HG03095 (cell line): ENCODE measurements at regions not wholly inside any gene's neighbourhood (a gene's known extent, or its start where the extent isn't known, plus 50 kb on each side); places are given as distances from the start of the nearest gene placed in this dataset.
A peak's percentile ranks its signal among the peaks of the same experiment; 100 is the strongest.

Experiments used
- ATAC-seq: cut with Tn5 transposase; IDR thresholded peaks from one replicate; pipeline ENCODE4 v1.9.1; 2021; ENCODE audit warnings: moderate library complexity; ENCODE audit not compliant: unreplicated experiment

DNA sequence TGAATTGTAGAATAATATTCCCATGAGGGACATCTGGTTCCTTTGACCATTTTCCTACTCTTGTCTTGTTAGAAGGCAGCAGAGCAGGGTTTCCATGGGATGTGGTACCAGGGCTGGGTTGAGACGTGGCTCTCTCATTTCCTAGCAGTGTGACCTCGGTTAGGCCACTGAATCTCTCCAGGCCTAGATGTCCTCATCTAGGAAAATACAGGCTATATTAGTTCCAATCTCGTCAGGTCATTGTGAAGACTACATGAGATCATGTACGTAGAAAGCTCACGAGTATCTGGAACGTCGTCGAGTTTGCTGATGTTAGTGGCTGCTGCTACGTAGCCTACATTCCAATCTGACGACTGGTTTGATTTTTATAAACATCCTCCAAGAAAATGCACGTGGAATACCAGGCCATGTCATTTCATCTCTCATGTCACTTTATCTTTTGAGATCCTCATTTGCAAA lies 278.2 kb upstream of the GATB start:
- ATAC-seq, result no peak

DNA sequence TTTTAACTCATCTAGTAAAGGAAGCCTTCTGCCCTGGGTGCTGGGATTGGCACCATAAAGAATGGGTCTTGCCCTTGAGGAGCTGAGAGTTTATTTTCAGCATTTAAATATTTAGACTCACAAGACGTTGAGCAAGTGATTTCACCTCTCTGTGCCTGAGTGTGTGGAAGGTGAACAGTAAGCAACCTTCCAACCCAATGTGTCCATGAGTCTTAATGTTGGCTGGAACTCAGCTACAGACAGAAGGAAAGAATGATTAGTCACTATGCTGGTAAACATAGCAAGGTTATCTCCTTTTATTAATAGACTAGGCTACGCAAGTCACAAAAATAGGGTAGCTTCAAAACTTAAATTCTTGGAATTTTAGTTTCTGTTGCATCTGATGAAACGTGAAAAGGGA lies 277.4 kb upstream of the GATB start:
- no peak for ATAC-seq

DNA sequence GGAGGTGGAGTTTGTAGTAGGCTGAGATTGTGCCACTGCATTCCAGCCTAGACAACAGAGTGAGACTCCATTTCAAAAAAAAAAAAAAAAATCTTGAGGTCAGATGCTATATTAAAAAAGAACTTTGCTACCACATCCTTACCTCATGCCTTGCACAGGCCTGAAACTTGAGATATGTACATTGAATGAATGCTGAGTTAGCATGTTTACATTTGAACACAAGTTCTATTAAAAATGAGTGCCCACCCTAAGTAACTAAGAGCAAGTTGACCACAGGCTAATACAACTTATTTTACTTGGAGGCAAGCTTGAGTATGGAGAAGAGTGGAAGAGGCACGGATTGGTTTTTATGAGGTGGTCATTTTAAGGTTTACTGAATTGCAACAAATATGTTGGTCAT lies 276.6 kb upstream of the GATB start:
- no peak for ATAC-seq

DNA sequence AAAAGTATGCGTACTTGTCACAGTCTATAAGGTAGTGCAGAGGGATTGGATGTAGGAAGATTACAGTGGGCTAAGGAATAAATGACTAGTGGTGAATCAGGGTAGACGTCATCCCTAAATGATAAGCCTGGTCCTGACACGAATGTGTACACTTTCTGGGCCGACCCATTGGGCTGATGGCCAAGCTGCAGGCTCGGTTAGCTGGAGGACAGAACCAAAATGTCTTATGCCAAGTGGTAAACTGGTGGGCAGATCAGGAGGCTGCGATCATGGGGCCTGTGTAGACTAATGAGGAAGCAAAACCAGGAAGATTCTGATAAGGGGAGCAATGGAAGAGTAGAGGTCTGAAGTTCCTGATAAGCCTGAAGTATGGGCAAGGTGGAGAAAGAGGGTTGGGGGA lies 272.8 kb upstream of the GATB start:
- ATAC-seq, result no peak

DNA sequence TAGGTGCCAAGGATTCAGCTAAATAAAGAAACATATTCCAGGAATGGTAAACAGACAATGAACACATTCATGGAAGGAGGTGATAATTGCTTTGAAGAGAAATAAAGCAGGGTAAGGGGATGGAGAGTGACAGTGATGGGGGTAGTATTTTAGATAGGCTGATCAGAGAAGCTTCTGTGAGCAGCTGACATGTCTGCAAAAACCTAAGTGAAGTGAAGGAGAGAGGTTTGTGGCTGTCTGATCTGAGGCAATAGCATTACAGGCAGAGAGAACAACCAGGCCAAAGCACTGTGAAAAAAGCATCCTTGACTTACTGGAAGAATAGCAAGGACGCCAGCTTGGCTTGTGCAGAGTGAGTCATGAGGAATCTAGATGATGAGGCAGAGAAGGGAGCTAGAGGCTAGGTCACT lies 271.9 kb upstream of the GATB start:
- no peak for ATAC-seq

DNA sequence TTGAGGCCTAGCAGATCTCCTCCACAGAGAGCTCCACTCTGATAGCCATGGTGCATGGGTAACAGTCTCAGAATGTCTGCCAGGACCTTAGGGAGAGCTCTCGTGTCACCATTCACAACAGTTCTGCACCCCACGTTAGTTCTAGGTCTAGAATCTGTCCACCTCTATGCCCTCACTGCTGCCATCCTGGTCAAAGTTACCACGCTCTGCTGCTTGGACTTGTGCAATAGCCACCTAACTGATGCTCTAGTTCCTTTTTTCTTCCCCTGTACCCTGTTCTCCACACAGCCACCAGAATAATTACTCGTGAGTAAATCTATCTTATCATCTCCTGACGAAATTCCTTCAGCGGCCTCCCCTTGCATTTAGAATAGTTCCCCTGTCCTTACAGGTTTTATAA lies 268.8 kb upstream of the GATB start:
- no peak for ATAC-seq

DNA sequence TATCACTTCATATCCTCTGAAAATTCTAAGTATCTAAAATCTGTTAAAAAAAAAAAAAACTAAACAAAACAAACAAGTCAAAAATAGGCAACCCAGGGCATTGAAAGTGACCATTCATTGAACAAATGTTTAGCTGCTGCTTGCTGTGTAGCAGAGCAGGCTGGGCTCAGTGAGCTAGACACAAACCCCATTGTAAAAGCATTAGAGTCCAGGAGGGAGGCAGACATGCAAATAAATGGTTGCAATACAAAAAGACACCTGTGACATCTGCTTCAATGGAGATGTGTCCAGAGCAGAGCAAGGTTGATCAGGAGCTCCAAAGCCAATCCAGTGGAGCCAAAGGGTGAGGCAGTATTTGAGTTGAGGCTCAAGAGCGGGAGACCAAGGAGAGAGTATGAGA lies 267.3 kb upstream of the GATB start:
- no peak for ATAC-seq

DNA sequence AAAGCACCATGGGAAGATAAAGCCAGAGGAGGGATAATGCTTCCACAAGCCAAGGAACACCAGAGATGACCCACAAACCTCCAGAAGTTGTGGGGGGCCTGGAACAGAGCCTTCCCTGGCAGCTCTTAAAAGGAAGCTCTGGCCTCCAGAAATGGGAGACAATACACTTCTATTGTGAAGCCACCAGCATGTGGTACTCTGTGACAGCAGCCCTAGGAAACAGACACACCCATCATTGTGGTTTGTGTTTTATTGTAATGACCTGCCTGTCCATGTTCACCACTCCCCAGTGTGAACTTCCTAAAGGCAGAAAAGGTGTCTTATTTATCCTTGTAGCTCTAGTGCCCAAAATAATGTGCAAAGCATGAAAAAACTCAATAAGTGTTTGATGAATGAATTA lies 264.1 kb upstream of the GATB start:
- no peak for ATAC-seq

DNA sequence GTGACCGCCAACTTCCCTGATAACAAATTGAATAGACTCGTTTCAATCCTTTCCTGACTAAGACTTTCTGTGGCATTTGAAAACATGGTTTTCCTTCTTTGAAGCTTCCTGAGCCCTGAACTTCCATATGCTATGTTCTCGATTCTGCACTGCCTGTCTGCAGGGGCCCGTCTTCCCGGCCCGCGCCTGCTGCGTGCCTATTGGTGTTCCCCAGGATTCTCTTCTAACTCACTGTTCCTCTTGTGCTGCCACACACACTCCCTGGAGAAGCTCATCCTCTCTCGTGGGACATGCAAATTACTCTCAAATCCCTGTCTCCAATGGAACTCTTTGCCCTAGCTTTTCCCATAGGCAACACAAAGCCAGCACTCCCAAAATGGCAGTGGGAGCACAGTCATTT lies 262.9 kb upstream of the GATB start:
- ATAC-seq, result no peak

DNA sequence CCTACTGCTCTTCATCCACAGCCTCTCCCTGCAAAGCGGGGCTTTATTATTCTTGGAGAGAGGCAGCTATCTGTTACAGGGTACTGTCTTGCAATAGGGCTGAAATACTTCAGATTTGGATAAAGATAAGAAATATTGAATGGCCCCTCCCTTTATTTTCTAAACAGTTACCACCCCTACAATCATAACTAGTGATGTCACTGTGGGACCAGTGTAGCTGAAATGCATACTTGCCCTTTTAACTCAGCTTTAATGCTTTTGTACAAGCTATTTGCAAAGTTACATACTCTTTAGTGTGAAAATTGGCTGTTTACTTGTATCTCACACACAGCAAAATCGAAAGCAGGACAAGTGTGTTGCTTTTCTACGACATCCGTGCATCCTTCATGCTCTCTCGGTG lies 261.7 kb upstream of the GATB start:
- no peak for ATAC-seq

DNA sequence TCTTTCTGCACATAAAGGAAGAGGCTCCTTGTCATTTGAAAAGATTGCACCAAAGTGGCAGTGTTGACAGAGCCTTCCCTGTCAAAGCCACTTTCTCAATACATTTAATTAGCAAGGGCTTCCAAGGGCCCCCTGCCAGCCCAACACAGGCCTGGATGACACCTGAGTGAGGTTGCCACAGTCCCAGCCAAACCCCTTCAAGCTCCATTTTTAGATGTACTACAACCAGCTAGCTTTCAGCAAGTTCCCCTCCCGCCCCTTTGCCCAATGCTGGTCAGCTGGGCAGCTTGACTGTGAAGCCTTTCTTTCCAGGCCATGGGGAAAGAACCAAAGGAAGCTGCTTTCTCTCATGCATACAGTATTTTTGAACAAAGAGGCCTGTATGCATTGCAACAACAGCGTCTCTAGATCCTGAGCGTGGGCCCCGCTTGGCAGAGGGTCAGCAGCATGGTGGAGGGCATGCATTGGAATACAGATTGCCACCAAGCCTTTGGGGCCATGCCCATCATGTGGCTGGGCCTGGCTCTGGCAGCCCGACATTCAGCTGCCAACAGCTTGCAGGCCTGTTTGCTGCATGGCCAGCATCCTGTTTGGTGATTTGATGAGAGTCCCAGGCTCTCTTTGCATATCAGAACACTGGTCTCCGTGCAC lies 261.1 kb upstream of the GATB start:
- no peak for ATAC-seq

DNA sequence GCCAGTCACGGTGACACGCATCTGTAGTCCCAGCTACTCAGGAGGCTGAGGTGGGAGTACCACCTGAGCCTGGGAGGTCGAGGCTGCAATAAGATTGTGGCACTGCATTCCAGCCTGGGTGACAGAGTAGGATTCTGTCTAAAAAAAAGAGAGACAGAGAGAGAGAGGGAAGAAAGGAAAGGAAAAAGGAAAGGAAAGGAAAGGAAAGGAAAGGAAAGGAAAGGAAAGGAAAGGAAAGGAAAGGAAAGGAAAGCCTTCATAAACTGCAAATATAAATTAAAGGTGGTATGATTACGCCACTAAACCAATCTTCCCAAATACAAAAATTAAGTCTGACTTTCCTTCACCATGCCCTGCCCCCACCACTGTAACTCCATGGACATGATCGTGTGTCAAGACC lies 259.3 kb upstream of the GATB start:
- no peak for ATAC-seq

DNA sequence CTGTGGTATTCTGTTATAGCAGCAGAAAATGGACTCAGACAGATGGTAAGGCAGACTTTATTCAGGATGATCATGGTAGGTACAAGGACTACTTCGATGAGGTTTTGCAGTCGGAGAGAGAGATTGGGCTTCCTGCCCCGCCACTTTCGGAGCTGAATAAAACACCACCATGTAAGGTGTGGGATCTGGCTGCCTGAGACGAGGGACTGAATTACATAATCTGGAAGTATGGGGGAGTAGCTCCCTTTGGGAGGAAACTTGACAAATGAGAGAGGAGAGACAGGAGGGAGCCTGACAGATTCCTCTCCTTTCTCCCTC lies 255.5 kb upstream of the GATB start:
- ATAC-seq, result no peak

DNA sequence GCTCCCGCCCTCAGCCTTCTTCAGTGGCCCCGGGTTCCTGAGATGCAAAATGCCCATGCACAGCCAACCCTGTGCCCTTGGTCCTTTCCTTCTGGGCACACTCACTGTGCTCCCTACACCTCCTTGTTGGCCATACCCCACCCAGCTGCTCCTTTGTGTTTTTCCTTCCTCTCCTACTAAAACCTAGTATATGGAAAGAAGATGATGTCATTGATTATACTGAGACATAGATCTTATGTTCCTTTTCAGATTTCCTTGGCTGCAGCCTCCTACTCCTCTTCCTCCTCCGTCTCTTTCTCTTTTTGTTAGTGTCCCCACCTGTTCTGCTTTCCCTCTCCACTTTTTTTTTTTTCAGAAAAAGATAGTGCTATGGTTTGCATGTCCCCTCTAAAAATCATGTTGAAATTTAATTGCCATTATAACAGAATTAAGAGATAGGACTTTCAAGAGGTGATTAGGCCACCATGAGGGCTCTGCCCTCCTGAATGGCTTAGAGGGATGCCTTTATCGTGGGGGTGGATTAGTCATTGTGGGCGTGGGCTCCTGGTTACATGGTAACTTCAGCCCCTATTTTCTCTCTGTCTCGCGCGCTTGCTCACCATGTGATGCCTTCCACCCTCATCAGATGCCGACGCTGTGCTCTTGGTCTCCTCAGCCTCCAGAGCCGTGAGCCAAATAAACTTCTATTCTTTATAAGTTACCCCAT lies 254.9 kb upstream of the GATB start:
- ATAC-seq, result no peak

DNA sequence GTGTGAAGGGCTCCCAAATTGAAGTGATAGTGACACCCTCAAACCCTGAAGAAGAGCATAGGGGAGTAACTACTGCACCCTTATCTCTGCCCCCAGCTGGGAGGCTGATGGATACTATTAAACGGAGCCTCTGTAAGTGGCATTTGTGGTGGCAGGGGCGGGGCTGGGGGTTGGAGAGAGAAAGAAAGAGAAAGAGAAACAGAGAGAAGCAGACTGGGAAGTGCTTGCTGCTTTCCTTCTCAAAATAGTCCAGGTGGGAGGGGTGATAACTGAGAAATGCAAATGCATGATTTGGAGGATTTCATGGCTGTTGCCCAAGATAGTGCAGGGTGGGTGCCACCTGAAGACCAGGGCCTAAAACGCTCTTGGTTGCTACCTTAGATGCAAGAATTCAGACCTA lies 253.5 kb upstream of the GATB start:
- ATAC-seq, result peak; percentile 90

DNA sequence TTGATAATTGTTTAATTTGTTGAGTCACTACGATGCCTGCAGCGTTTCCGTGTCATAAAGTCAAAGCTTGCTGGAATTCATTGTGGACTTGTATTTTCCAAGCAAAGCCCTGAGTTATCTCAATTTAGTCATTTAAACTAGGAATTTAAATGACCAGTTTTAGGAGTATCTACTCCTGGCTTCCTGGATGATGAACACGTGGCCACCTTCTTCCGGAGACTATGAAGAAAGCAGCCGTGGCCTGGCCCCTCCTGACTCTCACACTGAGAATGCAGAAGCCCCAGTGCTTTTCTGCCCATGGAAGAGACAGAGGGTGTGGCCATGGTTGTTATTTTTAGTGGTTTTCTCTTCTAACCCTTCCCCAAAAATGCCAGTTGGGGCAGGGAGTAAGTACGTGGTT lies 250.7 kb upstream of the GATB start:
- ATAC-seq, result no peak

DNA sequence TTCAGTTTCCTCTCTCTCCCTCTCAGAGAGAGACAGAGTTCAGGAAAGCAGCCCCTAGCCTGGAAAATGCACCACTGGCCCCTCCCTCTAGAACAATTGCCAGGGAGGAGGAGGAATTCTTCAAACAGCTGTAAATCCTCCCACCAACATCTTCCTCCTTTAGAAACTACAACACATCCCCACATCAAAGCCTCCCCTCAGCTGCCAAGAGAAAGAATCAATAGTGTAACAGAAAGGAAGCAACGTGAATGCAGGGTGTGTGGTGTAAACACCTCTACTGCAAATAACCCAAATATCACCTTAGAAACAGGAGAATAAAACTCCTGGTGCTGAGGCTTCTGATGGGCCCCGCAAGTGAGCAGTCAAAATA lies 249.9 kb upstream of the GATB start:
- ATAC-seq, result no peak

DNA sequence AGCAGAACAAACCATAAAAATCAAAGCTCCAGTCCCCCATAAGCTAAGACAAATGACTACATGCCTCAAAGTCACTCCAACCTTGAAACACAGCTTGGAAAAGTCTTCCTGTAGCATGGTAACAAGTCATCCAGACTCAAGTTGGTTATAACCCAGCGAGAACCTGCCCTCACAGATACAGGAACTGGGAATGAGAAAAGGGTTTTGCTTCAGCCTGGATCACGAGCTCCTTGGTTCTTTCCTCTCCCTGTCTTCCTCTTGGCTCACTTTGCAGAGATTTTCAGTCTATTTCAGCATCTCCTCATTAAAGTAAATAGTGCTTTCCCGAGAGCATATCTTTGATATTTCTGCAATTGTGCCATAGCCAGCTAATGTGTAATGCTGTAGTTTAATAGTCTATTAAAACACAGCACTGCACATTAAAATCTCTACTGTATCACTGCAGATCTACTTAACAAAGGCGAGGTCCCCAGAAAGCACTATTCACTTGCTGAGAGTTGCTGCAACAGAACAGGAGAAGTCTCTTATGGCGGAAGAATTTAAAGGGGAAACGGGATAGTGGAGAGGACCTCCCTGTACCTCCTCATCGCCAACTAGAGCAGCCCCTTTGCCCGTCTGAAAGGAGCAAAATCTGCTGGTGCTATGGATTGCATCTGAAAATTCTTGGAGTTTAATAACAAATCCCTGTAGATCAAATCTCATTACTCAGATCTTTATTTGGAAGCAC lies 249.3 kb upstream of the GATB start:
- ATAC-seq, result no peak

DNA sequence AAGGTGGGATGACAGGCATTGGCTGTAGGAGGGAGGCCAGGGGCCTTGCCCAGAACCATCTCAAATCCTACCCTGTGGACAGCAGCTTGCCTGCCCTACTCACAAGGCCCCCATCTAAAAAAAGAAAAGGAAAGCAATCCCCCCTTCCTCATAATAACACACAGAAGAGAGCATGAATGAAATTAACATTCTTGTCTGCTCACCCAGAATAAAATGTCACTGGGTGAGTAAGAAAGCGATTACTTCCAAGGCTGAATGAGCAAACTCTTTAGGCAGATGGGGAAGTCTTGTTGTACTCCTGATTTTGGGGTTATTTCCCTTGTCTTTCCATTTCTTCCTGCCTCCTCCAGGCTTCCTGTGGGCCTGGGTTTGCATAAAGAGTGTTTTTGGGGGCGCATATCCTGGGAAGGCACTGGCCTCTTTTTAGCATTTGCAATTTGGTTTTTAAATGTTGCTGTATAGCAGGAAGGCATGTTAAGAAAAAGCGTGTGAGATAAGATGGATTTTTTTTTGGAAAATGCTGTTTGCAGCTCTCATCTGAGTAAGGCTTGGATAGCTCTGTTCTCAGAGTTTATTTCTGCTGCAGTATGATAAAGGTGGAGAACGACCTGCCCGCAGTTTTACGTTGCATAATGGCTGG lies 248.3 kb upstream of the GATB start:
- no peak for ATAC-seq

DNA sequence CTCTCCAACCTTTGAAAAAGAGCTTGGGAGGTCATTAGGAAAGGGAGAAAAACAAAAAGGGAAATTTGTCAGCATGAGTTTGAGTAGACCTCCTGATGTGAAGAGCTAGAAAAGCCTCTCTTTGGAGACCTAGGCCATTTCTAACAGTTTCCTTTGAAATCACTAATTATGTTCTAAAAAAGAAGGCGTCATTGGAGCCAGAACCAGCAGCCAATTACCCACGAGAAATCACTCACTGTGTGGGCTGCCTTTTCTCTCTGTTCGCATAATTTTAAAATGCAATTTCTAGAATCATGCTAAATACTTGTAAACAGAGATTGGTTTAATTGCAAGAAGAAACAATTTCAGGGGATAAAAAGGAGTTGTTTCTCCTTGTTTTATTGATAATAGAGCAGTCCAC lies 246.3 kb upstream of the GATB start:
- no peak for ATAC-seq

DNA sequence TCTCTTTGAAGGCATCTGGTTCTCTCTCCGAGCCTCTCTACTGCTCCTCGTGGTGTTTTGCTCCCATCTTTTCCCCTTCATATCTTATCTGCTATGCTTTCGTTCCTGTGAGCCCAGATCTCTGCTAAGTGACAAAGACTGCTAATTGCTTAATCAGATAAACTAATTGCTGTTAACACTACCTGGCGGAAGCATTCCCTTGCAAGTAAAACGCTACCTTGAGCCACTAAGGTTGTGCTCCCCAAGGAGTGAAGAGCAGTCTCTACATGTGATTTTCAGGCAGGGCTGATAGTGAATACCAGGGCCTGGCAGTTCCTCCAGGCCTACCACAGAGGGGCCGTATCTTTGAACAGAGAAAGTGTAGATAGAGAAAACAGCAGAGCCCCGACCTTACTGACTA lies 244.0 kb upstream of the GATB start:
- ATAC-seq, result no peak

DNA sequence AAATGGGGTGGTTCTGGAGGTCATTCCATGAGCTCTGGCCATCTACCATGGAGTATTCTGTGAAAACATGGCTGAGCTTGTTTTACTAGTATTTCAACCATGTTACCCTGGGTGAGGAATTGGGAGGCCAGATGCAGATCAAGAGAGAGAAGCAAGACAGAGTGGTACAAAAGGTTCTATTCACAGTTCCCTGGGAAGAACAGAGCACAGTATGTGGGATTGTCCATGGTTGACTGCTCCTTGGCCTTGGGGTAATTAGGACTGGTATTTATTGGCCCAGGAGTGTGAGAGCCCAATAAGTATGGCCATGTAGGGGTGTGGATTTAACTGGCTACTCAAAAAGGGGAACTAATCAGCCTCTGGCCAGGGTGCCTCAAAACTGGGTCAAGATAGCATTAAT lies 239.7 kb upstream of the GATB start:
- ATAC-seq, result no peak
